Peyer's patch (tissue), 4 donors: ENCODE measurements at regions not wholly inside any gene's neighbourhood (a gene's known extent, or its start where the extent isn't known, plus 50 kb on each side); places are given as distances from the start of the nearest gene placed in this dataset.
"Not testable (repeated sequence)": the region's sequence is repeated elsewhere in the genome, so short reads cannot be mapped to it uniquely, and the experiment has no call there.

Source experiments
- DNase-seq, 3 donors: peaks; one replicate each; pipeline ENCODE4 v3.0.0-alpha.2; 2017 to 2019
- H3K27ac ChIP-seq, 4 donors: fragments of 200-600 bp; sonication (generic); one replicate each; pipeline ENCODE4 v1.5.1; 2016 to 2019
- H3K27me3 ChIP-seq, 2 donors: fragments of 200-600 bp; sonication (generic); one replicate each; pipeline ENCODE4 v1.5.1; 2019
- H3K36me3 ChIP-seq, 3 donors: fragments of 200-600 bp; sonication (generic); one replicate each; pipeline ENCODE4 v1.5.1; 2016 to 2019
- H3K4me1 ChIP-seq, 4 donors: fragments of 200-600 bp; sonication (generic); one replicate each; pipeline ENCODE4 v1.5.1; 2016 to 2019
- H3K4me3 ChIP-seq, 4 donors: fragments of 200-600 bp; sonication (generic); 1 replicate in 3 of 4; 2 replicates in 1 of 4; pipeline ENCODE4 v1.5.1; 2016 to 2019; ENCODE audit warnings: mild to moderate bottlenecking in 1 of 4
- H3K9me3 ChIP-seq, 4 donors: fragments of 200-600 bp; sonication (generic); one replicate each; pipeline ENCODE4 v1.5.1; 2016 to 2019; ENCODE audit warnings: mild to moderate bottlenecking in 1 of 4
- POLR2A ChIP-seq, 2 donors: fragments of 450-650 bp; IDR thresholded peaks; one replicate each; pipeline ENCODE4 v1.5.1; 2017; ENCODE audit warnings: antibody characterized with exemption in 2 of 2, mild to moderate bottlenecking in 2 of 2, moderate library complexity in 2 of 2
- TF ChIP-seq, protein P1 (sequence below), 6 experiments: fragments of 450-650 bp in 4 of 6; fragments of 200-600 bp in 2 of 6; sonication (generic) in 1 of 6; IDR thresholded peaks; one replicate each; pipeline ENCODE4 v1.5.1; 2017 to 2019; ENCODE audit warnings: antibody characterized with exemption in 6 of 6, mild to moderate bottlenecking in 3 of 6, moderate library complexity in 1 of 6

DNA sequence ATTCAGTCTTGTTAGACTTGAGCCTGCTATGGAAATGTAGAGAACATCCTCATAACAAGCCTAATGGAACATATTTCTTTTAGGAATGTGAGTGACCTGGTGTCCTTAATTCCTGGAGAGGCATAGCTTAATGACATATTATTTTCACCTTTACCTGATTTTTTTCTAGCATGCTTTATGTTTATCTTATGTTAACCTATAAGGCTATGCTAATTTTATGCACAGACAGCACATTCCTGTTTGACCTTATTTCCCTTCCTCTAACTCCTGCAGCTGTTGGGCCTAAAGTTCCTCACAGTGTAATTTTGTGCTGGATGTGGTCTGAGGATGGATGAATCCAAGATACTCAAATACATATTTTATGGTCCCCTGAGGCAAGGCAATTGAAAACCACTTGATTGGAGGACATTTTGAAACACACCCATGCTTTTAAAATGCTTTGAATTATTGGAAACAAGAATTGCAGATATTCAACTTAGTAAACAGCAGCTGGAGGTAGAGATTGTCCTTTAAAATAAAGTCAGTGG lies 111.5 kb downstream of the LARP7 start:
- Histone ChIP-seq H3K4me1 (no peaks in the 10 kb centered on the region), H3K27ac (no peak overlapping the region), H3K27me3 (no peaks in the 10 kb centered on the region), H3K9me3 (no peaks in the 10 kb centered on the region), H3K4me3 (no peak overlapping the region), H3K36me3 (no peaks in the 10 kb centered on the region)
- DNase-seq = no peak
- TF ChIP-seq POLR2A (IDR thresholded peaks at IDR 0.05) = no peak
- TF ChIP-seq, protein P1, sequence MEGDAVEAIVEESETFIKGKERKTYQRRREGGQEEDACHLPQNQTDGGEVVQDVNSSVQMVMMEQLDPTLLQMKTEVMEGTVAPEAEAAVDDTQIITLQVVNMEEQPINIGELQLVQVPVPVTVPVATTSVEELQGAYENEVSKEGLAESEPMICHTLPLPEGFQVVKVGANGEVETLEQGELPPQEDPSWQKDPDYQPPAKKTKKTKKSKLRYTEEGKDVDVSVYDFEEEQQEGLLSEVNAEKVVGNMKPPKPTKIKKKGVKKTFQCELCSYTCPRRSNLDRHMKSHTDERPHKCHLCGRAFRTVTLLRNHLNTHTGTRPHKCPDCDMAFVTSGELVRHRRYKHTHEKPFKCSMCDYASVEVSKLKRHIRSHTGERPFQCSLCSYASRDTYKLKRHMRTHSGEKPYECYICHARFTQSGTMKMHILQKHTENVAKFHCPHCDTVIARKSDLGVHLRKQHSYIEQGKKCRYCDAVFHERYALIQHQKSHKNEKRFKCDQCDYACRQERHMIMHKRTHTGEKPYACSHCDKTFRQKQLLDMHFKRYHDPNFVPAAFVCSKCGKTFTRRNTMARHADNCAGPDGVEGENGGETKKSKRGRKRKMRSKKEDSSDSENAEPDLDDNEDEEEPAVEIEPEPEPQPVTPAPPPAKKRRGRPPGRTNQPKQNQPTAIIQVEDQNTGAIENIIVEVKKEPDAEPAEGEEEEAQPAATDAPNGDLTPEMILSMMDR (IDR thresholded peaks at IDR 0.05) = no peak

DNA sequence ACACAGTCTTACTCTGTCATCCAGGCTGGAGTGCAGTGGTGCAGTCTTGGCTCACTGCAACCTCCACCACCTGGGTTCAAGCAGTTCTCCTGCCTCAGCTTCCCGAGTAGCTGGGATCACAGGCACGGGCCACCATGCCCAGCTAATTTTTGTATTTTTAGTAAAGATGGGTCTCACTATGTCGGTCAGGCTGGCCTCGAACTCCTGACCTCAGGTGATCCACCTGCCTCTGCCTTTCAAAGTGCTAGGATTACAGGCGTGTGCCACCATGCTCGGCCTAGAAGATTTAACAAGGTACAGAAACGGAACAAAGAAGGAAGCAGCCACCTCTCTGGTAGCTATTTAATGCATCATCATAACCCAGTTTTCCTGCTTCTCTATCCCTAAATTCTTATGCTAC lies 113.8 kb downstream of the LARP7 start:
- DNase-seq, H3K27ac ChIP-seq, H3K36me3 ChIP-seq: not testable (repeated sequence)

DNA sequence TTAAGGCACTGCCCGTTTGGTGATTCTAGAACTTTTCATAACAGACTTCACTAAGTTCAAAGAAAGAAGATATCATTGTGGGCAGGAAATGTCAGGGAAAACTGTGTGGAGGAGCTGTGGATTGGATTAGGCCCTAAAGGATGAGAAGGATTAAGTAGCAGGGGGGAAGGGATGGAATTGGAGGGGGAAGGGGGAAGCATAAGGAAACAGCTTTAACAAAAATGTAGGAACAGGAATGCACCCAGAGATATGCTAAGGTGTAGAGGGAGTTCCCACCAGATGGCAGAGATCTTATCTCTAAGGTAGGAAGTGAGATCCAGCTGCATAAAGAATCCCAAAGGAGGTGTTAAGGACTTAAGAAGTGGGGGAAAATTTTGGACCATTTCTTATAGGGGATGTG lies 114.5 kb downstream of the LARP7 start:
- H3K4me3 ChIP-seq = no peak overlapping the region
- TF ChIP-seq, protein P1 (IDR thresholded peaks at IDR 0.05) = no peak
- TF ChIP-seq POLR2A (IDR thresholded peaks at IDR 0.05) = no peak
- H3K27me3 ChIP-seq = no peaks in the 10 kb centered on the region
- H3K9me3 ChIP-seq = no peaks in the 10 kb centered on the region
- no peaks in the 10 kb centered on the region for H3K4me1 ChIP-seq
- H3K36me3 ChIP-seq = no peaks in the 10 kb centered on the region
- H3K27ac ChIP-seq = no peak overlapping the region
- no peak for DNase-seq

More for the DNA sequence above, 113.8 kb downstream of the LARP7 start:
- H3K4me1 ChIP-seq, H3K9me3 ChIP-seq, H3K4me3 ChIP-seq, H3K27me3 ChIP-seq: not testable (repeated sequence)

DNA sequence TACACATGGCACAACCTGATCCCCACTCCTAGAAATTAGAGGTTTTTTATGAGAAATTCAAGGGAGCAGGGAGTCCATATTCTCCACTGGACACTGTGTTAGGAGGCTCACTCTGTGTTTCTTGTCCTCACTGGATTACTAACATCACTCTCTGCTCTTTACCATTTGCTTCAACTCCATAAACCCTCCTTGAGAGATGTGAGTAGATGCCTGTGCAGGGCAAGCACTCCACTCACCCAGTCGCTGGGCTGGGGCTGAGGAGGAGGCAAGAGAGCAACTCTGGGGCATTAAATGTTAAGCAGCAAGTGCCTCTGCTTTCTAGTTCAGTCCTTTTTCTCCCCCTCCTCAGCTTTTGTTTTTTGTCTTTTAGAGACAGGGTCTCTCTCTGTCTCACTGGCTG lies 115.1 kb downstream of the LARP7 start:
- Histone ChIP-seq H3K4me1 (no peaks in the 10 kb centered on the region), H3K4me3 (no peak overlapping the region), H3K27ac (no peak overlapping the region), H3K36me3 (no peaks in the 10 kb centered on the region), H3K27me3 (no peaks in the 10 kb centered on the region), H3K9me3 (no peaks in the 10 kb centered on the region)
- no peak for DNase-seq
- TF ChIP-seq, protein P1 (IDR thresholded peaks at IDR 0.05) = no peak
- TF ChIP-seq POLR2A (IDR thresholded peaks at IDR 0.05) = no peak

DNA sequence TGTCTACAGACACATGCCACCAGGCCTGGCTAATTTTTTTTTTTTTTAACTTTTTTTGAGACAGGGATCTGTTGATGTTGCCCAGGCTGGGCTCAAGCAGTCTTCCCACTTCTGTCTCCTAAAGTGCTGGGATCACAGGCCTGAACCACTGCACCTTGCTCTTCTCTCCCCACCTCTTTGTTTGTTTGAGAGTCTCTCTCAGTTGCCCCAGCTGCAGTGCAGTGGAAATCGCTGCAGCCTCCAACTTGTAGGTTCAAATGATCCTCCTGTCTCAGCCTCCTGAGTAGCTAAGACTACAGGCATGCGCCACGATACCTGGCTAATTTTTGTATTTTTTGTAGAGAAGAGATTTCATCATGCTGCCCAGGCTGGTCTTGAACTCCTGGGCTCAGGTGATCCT lies 115.6 kb downstream of the LARP7 start:
- Histone ChIP-seq H3K36me3 (no peaks in the 10 kb centered on the region), H3K9me3 (no peaks in the 10 kb centered on the region), H3K27ac (no peak overlapping the region), H3K27me3 (no peaks in the 10 kb centered on the region), H3K4me1 (no peaks in the 10 kb centered on the region), H3K4me3 (no peak overlapping the region)
- TF ChIP-seq, protein P1 (IDR thresholded peaks at IDR 0.05) = no peak
- no peak for TF ChIP-seq POLR2A (IDR thresholded peaks at IDR 0.05)
- DNase-seq = no peak

DNA sequence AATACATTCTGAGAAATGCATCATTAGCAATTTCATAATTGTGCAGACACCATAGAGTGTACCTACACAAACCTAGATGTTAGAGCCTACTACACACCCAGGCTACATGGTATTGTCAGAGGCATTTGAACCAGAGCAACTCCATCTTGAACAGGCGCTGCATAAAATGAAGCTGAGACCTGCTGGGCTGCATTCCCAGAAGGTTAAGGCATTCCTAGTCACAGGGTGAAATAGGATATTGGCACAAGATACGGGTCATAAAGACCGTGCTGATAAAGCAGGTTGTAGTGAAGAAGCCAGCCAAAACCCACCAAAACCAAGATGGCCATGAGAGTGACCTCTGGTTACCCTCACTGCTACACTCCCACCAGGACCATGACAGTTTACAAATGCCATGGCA lies 116.4 kb downstream of the LARP7 start:
- Histone ChIP-seq H3K4me1 (no peaks in the 10 kb centered on the region), H3K36me3 (no peaks in the 10 kb centered on the region), H3K9me3 (no peaks in the 10 kb centered on the region), H3K27me3 (no peaks in the 10 kb centered on the region), H3K27ac (no peak overlapping the region), H3K4me3 (no peak overlapping the region)
- no peak for TF ChIP-seq POLR2A (IDR thresholded peaks at IDR 0.05)
- TF ChIP-seq, protein P1 (IDR thresholded peaks at IDR 0.05) = no peak
- no peak for DNase-seq
